Liver (tissue), 9 donors: ENCODE measurements at regions not wholly inside any gene's neighbourhood (a gene's known extent, or its start where the extent isn't known, plus 50 kb on each side); places are given as distances from the start of the nearest gene placed in this dataset. TPM values are rescaled to one million over a fixed set of nuclear protein-coding genes. Genes with fewer than 3 reads are reported as not detected.

ENCODE experiments used
- DNase-seq: peaks from one replicate; pipeline ENCODE4 v3.0.0-alpha.2; 2017; ENCODE audit warnings: low spot score
- H3K27ac ChIP-seq, 2 donors: one replicate each; pipeline ENCODE4 v1.7.0; 2013; ENCODE audit warnings: inconsistent platforms in 2 of 2, low read length in 2 of 2, control low read depth in 1 of 2, low read depth in 1 of 2, mild to moderate bottlenecking in 1 of 2
- H3K27me3 ChIP-seq, 4 donors: one replicate each; pipeline versions ENCODE4 v1.6.1 to v1.7.0; 2013; ENCODE audit warnings: low read length in 3 of 4, inconsistent platforms in 1 of 4, mild to moderate bottlenecking in 1 of 4, moderate library complexity in 1 of 4; ENCODE audit not compliant: control insufficient read depth in 4 of 4, insufficient read depth in 4 of 4
- H3K36me3 ChIP-seq, 4 donors: one replicate each; pipeline versions ENCODE4 v1.6.1 to v1.7.0; 2013; ENCODE audit warnings: low read length in 3 of 4, mild to moderate bottlenecking in 3 of 4, low read depth in 1 of 4, moderate library complexity in 1 of 4; ENCODE audit not compliant: control insufficient read depth in 4 of 4, insufficient read depth in 3 of 4
- H3K4me1 ChIP-seq, 4 donors: one replicate each; pipeline versions ENCODE4 v1.6.1 to v1.7.0; 2013; ENCODE audit warnings: low read length in 3 of 4, mild to moderate bottlenecking in 3 of 4, moderate library complexity in 1 of 4; ENCODE audit not compliant: control insufficient read depth in 4 of 4, insufficient read depth in 4 of 4
- H3K4me3 ChIP-seq, 3 donors: one replicate each; pipeline versions ENCODE4 v1.6.1 to v1.7.0; 2013; ENCODE audit warnings: low read length in 3 of 3, control low read depth in 1 of 3, low read depth in 1 of 3, mild to moderate bottlenecking in 1 of 3
- H3K9ac ChIP-seq, 2 donors: one replicate each; pipeline ENCODE4 v1.7.0; 2013; ENCODE audit warnings: low read length in 2 of 2, mild to moderate bottlenecking in 2 of 2, moderate library complexity in 2 of 2, control low read depth in 1 of 2, low read depth in 1 of 2
- H3K9me3 ChIP-seq, 4 donors: one replicate each; pipeline versions ENCODE4 v1.6.1 to v1.7.0; 2013; ENCODE audit warnings: low read length in 3 of 4; ENCODE audit not compliant: control insufficient read depth in 4 of 4
- ATF3 ChIP-seq: IDR thresholded peaks from 2 replicates; pipeline ENCODE4 v1.6.1; 2016; ENCODE audit warnings: antibody characterized with exemption
- CTCF ChIP-seq: fragments of 150-350 bp; IDR thresholded peaks from 2 replicates; pipeline ENCODE4 v1.5.1; 2017; ENCODE audit warnings: improper control_type of control experiment, low read depth, low read length; ENCODE audit not compliant: missing input control
- EGR1 ChIP-seq, 2 donors: IDR thresholded peaks; 2 replicates each; pipeline ENCODE4 v1.6.1; 2016 to 2018; ENCODE audit warnings: antibody characterized with exemption in 2 of 2, low read depth in 2 of 2
- FOXA1 ChIP-seq: IDR thresholded peaks from 2 replicates; pipeline ENCODE4 v1.6.1; 2016; ENCODE audit warnings: antibody characterized with exemption
- FOXA2 ChIP-seq: IDR thresholded peaks from 2 replicates; pipeline ENCODE4 v1.6.1; 2016; ENCODE audit warnings: antibody characterized with exemption
- GABPA ChIP-seq, 2 donors: IDR thresholded peaks in 1 of 2; conservative IDR thresholded peaks in 1 of 2; 2 replicates each; pipeline ENCODE4 v1.6.1; 2016; ENCODE audit warnings: antibody characterized with exemption in 2 of 2, mild to moderate bottlenecking in 1 of 2, moderate library complexity in 1 of 2
- HNF4A ChIP-seq, 2 donors: conservative IDR thresholded peaks; 2 replicates each; pipeline ENCODE4 v1.6.1; 2016; ENCODE audit warnings: antibody characterized with exemption in 2 of 2, mild to moderate bottlenecking in 2 of 2
- HNF4G ChIP-seq: IDR thresholded peaks from 2 replicates; pipeline ENCODE4 v1.6.1; 2016; ENCODE audit warnings: antibody characterized with exemption
- JUND ChIP-seq, 2 donors: IDR thresholded peaks; 2 replicates each; pipeline ENCODE4 v1.6.1; 2016; ENCODE audit warnings: antibody characterized with exemption in 2 of 2
- NR2F2 ChIP-seq: IDR thresholded peaks from 2 replicates; pipeline ENCODE4 v1.6.1; 2016; ENCODE audit warnings: antibody characterized with exemption
- RAD21 ChIP-seq, 2 donors: IDR thresholded peaks; 2 replicates each; pipeline ENCODE4 v1.6.1; 2016; ENCODE audit warnings: antibody characterized with exemption in 2 of 2, mild to moderate bottlenecking in 2 of 2
- RXRA ChIP-seq, 2 donors: IDR thresholded peaks; 2 replicates each; pipeline ENCODE4 v1.6.1; 2017 to 2018; ENCODE audit warnings: antibody characterized with exemption in 2 of 2, mild to moderate bottlenecking in 1 of 2
- SP1 ChIP-seq: IDR thresholded peaks from 2 replicates; pipeline ENCODE4 v1.6.1; 2018; ENCODE audit warnings: antibody characterized with exemption, mild to moderate bottlenecking
- TAF1 ChIP-seq: conservative IDR thresholded peaks from 2 replicates; pipeline ENCODE4 v1.6.1; 2016; ENCODE audit warnings: antibody characterized with exemption, mild to moderate bottlenecking
- YY1 ChIP-seq: IDR thresholded peaks from 2 replicates; pipeline ENCODE4 v1.6.1; 2016; ENCODE audit warnings: antibody characterized with exemption, mild to moderate bottlenecking
- WGBS: extraction: QIAGEN DNeasy Blood & Tissue Kit; methylation state at CpG from one replicate; pipeline ENCODE4 v1.1.7; 2013; 5-methylcytosine and 5-hydroxymethylcytosine counted together
- small RNA-seq: library from RNA; depleted of rRNA; stranded (forward); fragments of <200 nt; gene quantifications from one replicate; pipeline ENCODE3, GENCODE V24; 2014
- TF ChIP-seq, protein P1 (sequence below): IDR thresholded peaks from 2 replicates; pipeline ENCODE4 v1.6.1; 2016; ENCODE audit warnings: antibody characterized with exemption
- TF ChIP-seq, protein P2 (sequence below): IDR thresholded peaks from 2 replicates; pipeline ENCODE4 v1.6.1; 2016; ENCODE audit warnings: antibody characterized with exemption
- TF ChIP-seq, protein P3 (sequence below): IDR thresholded peaks from 2 replicates; pipeline ENCODE4 v1.6.1; 2016; ENCODE audit warnings: antibody characterized with exemption, mild to moderate bottlenecking
- donor health status: healthy.
- donor health status: healthy.
- donor health status: healthy.
- donor health status: healthy.
- donor health status: healthy.

DNA sequence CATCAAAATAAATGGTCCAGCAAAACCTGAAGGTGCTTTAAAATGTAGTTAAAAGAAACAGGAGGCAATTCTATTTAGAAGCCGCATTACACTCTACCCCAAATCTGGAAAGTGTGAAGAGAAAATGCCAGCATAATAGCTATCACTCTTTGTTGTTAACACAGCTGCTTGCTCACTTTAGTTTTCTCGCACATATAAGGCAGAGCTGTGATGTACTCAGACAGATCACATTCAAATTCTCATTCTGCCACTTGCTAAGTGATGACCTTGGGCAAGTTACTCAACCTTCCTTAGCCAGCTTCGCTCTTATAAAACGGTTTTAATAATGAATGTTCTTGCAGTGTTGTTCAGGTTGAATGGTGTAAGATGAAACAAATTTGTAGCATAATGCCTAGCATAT lies 56.0 kb upstream of the MGAT4C start:
- no peaks in the 10 kb centered on the region for H3K9me3 ChIP-seq
- TF ChIP-seq FOXA1 (no peak), NR2F2 (no peak), GABPA (IDR thresholded peaks at IDR 0.05 in 1 of 2, conservative IDR thresholded peaks at IDR 0.05 in 1 of 2) (no peak), RXRA (IDR thresholded peaks at IDR 0.05) (no peak), FOXA2 (no peak), HNF4A (conservative IDR thresholded peaks at IDR 0.05) (no peak), JUND (IDR thresholded peaks at IDR 0.05) (no peak), YY1 (no peak), HNF4G (no peak), SP1 (no peak), EGR1 (IDR thresholded peaks at IDR 0.05; ENCODE audit: low read depth in 2 of 2) (no peak), RAD21 (IDR thresholded peaks at IDR 0.05) (no peak), TAF1 (no peak), CTCF (no peak), ATF3 (no peak)
- TF ChIP-seq, protein P1, sequence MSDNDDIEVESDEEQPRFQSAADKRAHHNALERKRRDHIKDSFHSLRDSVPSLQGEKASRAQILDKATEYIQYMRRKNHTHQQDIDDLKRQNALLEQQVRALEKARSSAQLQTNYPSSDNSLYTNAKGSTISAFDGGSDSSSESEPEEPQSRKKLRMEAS: no peak
- TF ChIP-seq, protein P2, sequence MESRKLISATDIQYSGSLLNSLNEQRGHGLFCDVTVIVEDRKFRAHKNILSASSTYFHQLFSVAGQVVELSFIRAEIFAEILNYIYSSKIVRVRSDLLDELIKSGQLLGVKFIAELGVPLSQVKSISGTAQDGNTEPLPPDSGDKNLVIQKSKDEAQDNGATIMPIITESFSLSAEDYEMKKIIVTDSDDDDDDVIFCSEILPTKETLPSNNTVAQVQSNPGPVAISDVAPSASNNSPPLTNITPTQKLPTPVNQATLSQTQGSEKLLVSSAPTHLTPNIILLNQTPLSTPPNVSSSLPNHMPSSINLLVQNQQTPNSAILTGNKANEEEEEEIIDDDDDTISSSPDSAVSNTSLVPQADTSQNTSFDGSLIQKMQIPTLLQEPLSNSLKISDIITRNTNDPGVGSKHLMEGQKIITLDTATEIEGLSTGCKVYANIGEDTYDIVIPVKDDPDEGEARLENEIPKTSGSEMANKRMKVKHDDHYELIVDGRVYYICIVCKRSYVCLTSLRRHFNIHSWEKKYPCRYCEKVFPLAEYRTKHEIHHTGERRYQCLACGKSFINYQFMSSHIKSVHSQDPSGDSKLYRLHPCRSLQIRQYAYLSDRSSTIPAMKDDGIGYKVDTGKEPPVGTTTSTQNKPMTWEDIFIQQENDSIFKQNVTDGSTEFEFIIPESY: no peak
- TF ChIP-seq, protein P3, sequence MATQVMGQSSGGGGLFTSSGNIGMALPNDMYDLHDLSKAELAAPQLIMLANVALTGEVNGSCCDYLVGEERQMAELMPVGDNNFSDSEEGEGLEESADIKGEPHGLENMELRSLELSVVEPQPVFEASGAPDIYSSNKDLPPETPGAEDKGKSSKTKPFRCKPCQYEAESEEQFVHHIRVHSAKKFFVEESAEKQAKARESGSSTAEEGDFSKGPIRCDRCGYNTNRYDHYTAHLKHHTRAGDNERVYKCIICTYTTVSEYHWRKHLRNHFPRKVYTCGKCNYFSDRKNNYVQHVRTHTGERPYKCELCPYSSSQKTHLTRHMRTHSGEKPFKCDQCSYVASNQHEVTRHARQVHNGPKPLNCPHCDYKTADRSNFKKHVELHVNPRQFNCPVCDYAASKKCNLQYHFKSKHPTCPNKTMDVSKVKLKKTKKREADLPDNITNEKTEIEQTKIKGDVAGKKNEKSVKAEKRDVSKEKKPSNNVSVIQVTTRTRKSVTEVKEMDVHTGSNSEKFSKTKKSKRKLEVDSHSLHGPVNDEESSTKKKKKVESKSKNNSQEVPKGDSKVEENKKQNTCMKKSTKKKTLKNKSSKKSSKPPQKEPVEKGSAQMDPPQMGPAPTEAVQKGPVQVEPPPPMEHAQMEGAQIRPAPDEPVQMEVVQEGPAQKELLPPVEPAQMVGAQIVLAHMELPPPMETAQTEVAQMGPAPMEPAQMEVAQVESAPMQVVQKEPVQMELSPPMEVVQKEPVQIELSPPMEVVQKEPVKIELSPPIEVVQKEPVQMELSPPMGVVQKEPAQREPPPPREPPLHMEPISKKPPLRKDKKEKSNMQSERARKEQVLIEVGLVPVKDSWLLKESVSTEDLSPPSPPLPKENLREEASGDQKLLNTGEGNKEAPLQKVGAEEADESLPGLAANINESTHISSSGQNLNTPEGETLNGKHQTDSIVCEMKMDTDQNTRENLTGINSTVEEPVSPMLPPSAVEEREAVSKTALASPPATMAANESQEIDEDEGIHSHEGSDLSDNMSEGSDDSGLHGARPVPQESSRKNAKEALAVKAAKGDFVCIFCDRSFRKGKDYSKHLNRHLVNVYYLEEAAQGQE: no peak
- H3K4me1 ChIP-seq: no peaks in the 10 kb centered on the region
- no peak overlapping the region for H3K4me3 ChIP-seq
- no peak overlapping the region for H3K27ac ChIP-seq
- H3K9ac ChIP-seq: no peak overlapping the region
- H3K36me3 ChIP-seq: no peaks in the 10 kb centered on the region
- H3K27me3 ChIP-seq: no peaks in the 10 kb centered on the region
- 76% methylated on average over 4 of the region's 4 CpGs for WGBS
- DNase-seq: no peak

Small RNA genes lying in the stretch of these regions (small RNA-seq; reads per million reads assigned to genes)
- gene AC079598.2 (not detected), gene AC079598.3 (not detected), gene AC079598.4 (not detected), gene CYCSP30 (not detected)
